Parathyroid adenoma (tissue), 2 donors: ENCODE measurements at regions not wholly inside any gene's neighbourhood (a gene's known extent, or its start where the extent isn't known, plus 50 kb on each side); places are given as distances from the start of the nearest gene placed in this dataset.

ENCODE experiments used
- H2AFZ ChIP-seq: fragments of 300-600 bp; sonication (generic); one replicate; pipeline ENCODE4 v1.7.0; 2017; ENCODE audit warnings: antibody characterized with exemption, mild to moderate bottlenecking
- H3K27ac ChIP-seq: fragments of 300-600 bp; sonication (generic); one replicate; pipeline ENCODE4 v1.7.0; 2017
- H3K27me3 ChIP-seq: fragments of 300-600 bp; sonication (generic); one replicate; pipeline ENCODE4 v1.7.0; 2017; ENCODE audit warnings: low read length; ENCODE audit not compliant: control insufficient read depth, insufficient read depth
- H3K36me3 ChIP-seq: fragments of 300-600 bp; sonication (generic); one replicate; pipeline ENCODE4 v1.7.0; 2017; ENCODE audit warnings: low read length; ENCODE audit not compliant: control insufficient read depth, insufficient read depth
- H3K4me1 ChIP-seq: fragments of 300-600 bp; sonication (generic); one replicate; pipeline ENCODE4 v1.7.0; 2017; ENCODE audit warnings: control low read depth
- H3K4me2 ChIP-seq: fragments of 300-600 bp; sonication (generic); one replicate; pipeline ENCODE4 v1.7.0; 2017; ENCODE audit warnings: low read length
- H3K4me3 ChIP-seq: fragments of 300-600 bp; sonication (generic); one replicate; pipeline ENCODE4 v1.7.0; 2017; ENCODE audit warnings: low read depth, low read length
- H3K79me2 ChIP-seq: fragments of 300-600 bp; sonication (generic); one replicate; pipeline ENCODE4 v1.7.0; 2017; ENCODE audit warnings: control low read depth
- H3K9ac ChIP-seq: fragments of 300-600 bp; sonication (generic); one replicate; pipeline ENCODE4 v1.7.0; 2017; ENCODE audit warnings: mild to moderate bottlenecking
- H3K9me3 ChIP-seq: fragments of 300-600 bp; sonication (generic); one replicate; pipeline ENCODE4 v1.7.0; 2017; ENCODE audit warnings: low read length; ENCODE audit not compliant: control insufficient read depth
- TF ChIP-seq, protein P1 (sequence below): fragments of 300-600 bp; sonication (generic); IDR thresholded peaks from one replicate; pipeline ENCODE4 v1.7.0; 2017; ENCODE audit warnings: antibody characterized with exemption, mild to moderate bottlenecking
- donor health status: primary hyperparathyroidism.

GRCh38 chr1:193411714-193412113 lies 225.3 kb upstream of the B3GALT2 start:
- Histone ChIP-seq H3K4me2 (no peak overlapping the region), H3K4me1 (no peaks in the 10 kb centered on the region), H3K4me3 (no peak overlapping the region), H3K27ac (no peak overlapping the region), H3K79me2 (no peaks in the 10 kb centered on the region), H2AFZ (no peak overlapping the region), H3K9me3 (no peaks in the 10 kb centered on the region), H3K36me3 (no peaks in the 10 kb centered on the region), H3K27me3 (no peaks in the 10 kb centered on the region), H3K9ac (no peak overlapping the region)
- TF ChIP-seq, protein P1, sequence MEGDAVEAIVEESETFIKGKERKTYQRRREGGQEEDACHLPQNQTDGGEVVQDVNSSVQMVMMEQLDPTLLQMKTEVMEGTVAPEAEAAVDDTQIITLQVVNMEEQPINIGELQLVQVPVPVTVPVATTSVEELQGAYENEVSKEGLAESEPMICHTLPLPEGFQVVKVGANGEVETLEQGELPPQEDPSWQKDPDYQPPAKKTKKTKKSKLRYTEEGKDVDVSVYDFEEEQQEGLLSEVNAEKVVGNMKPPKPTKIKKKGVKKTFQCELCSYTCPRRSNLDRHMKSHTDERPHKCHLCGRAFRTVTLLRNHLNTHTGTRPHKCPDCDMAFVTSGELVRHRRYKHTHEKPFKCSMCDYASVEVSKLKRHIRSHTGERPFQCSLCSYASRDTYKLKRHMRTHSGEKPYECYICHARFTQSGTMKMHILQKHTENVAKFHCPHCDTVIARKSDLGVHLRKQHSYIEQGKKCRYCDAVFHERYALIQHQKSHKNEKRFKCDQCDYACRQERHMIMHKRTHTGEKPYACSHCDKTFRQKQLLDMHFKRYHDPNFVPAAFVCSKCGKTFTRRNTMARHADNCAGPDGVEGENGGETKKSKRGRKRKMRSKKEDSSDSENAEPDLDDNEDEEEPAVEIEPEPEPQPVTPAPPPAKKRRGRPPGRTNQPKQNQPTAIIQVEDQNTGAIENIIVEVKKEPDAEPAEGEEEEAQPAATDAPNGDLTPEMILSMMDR = no peak

DNA sequence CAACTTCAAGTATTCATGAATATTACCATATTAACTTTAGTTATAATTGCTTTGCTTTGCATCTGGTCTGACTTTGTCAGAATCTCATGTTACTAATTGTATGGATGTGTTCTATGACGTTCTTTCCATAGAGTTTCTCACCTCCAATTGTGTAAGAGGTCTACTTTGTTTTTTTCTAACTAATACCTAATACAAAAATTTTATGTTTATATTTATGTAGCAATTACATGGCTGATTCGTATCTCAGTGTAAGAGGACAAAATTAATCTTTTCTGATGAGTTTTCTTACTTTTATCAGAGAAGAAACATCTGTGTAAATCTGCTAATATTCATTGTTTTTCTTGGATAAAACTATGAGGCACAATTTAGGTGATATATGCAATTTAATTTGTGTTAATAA lies 224.8 kb upstream of the B3GALT2 start:
- no peak overlapping the region for H3K4me2 ChIP-seq
- H3K9me3 ChIP-seq = no peaks in the 10 kb centered on the region
- H3K4me1 ChIP-seq = no peaks in the 10 kb centered on the region
- no peaks in the 10 kb centered on the region for H3K79me2 ChIP-seq
- H3K9ac ChIP-seq = no peak overlapping the region
- no peak overlapping the region for H3K4me3 ChIP-seq
- TF ChIP-seq, protein P1 = no peak
- H3K36me3 ChIP-seq = no peaks in the 10 kb centered on the region
- no peaks in the 10 kb centered on the region for H3K27me3 ChIP-seq
- no peak overlapping the region for H2AFZ ChIP-seq
- H3K27ac ChIP-seq = no peak overlapping the region

- no peaks in the 10 kb centered on the region for H3K36me3 ChIP-seq
- peak overlapping the region; percentile 43 for H2AFZ ChIP-seq
- H3K9ac ChIP-seq = no peak overlapping the region
- no peaks in the 10 kb centered on the region for H3K9me3 ChIP-seq
- TF ChIP-seq, protein P1 = no peak
- peak overlapping the region; percentile 26 for H3K4me3 ChIP-seq
- H3K4me1 ChIP-seq = no peaks in the 10 kb centered on the region
- H3K27ac ChIP-seq = no peak overlapping the region
- H3K27me3 ChIP-seq = no peaks in the 10 kb centered on the region
- peak overlapping the region; percentile 52 for H3K4me2 ChIP-seq
- H3K79me2 ChIP-seq = no peaks in the 10 kb centered on the region
Observed at GRCh38 chr1:193408782-193409293, 222.4 kb upstream of the B3GALT2 start.

DNA sequence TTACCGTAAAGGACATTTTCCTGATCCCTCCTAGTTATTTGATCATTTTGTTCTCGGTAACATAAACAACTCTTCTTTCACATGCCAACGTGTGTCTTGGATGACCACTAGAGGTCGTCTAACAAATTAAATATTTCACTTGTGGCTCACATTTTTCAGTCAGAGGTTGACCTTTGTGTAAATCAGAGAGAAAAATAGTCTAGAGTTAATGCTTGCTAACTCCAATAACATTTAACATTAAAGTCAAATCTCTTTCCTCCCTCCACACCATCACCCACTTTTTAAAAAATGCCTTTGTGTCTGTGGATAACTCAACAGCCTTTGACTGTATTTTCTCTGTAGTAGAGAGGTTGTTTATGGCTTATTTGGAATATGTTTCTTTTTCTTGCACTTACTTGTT lies 220.5 kb upstream of the B3GALT2 start:
- Histone ChIP-seq H3K9me3 (no peaks in the 10 kb centered on the region), H3K27ac (no peak overlapping the region), H3K27me3 (no peaks in the 10 kb centered on the region), H3K4me3 (no peak overlapping the region), H3K9ac (no peak overlapping the region), H3K4me1 (no peaks in the 10 kb centered on the region), H3K4me2 (peak overlapping the region; percentile 18), H3K79me2 (no peaks in the 10 kb centered on the region), H3K36me3 (no peaks in the 10 kb centered on the region), H2AFZ (no peak overlapping the region)
- TF ChIP-seq, protein P1 = peak; percentile 55

DNA sequence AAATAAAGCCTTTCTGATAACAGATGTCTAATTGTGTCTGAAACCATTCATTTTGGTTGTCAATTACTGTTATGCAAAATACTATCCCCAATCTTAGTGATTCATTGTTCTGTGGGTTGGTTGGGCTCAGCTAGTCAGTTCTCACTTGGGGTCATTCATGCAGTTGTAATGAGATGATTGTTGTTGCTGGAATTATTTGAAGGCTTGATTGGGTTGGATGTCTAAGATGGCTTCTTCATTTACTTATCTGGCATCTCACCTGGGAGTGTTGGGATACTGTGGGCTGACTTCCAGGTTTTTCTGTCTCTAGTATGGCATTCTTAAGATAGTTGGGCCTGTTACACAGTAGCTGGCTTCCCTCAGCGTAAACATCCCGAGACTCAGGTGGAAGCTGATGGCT lies 217.8 kb upstream of the B3GALT2 start:
- no peak overlapping the region for H2AFZ ChIP-seq
- TF ChIP-seq, protein P1 = no peak
- no peaks in the 10 kb centered on the region for H3K27me3 ChIP-seq
- H3K4me2 ChIP-seq = no peak overlapping the region
- no peak overlapping the region for H3K4me3 ChIP-seq
- H3K36me3 ChIP-seq = no peaks in the 10 kb centered on the region
- H3K79me2 ChIP-seq = no peaks in the 10 kb centered on the region
- no peak overlapping the region for H3K9ac ChIP-seq
- H3K9me3 ChIP-seq = no peaks in the 10 kb centered on the region
- no peak overlapping the region for H3K27ac ChIP-seq
- no peaks in the 10 kb centered on the region for H3K4me1 ChIP-seq
